NCI-H2081 treated with DMSO at 0.1 percent for 48 hours (cell line): ENCODE measurements at regions not wholly inside any gene's neighbourhood (a gene's known extent, or its start where the extent isn't known, plus 50 kb on each side); places are given as distances from the start of the nearest gene placed in this dataset.
"Not testable (repeated sequence)": the region's sequence is repeated elsewhere in the genome, so short reads cannot be mapped to it uniquely, and the experiment has no call there.

ENCODE experiments used
- DNase-seq: peaks from one replicate; lab custom pipeline; 2025; lab: John Stamatoyannopoulos, UW

- no peak for DNase-seq
Observed at GRCh38 chr5:103744159-103744558, 181.6 kb upstream of the NUDT12 start.

- DNase-seq, result no peak
Observed at GRCh38 chr5:103743421-103743820, 180.8 kb upstream of the NUDT12 start.

GRCh38 chr5:103741984-103742383, 179.4 kb upstream of the NUDT12 start:
- DNase-seq, result no peak

GRCh38 chr5:103736343-103736742, 173.8 kb upstream of the NUDT12 start:
- not testable (repeated sequence) for DNase-seq

GRCh38 chr5:103724271-103724670, 161.7 kb upstream of the NUDT12 start:
- no peak for DNase-seq

GRCh38 chr5:103721183-103721582, 158.6 kb upstream of the NUDT12 start:
- no peak for DNase-seq

GRCh38 chr5:103718108-103718507, 155.5 kb upstream of the NUDT12 start:
- DNase-seq, result no peak

GRCh38 chr5:103708601-103709000, 146.0 kb upstream of the NUDT12 start:
- DNase-seq, result no peak

- DNase-seq, result peak; percentile 20
Observed at GRCh38 chr5:103706939-103707682, 144.5 kb upstream of the NUDT12 start.

- DNase-seq, result no peak
Observed at GRCh38 chr5:103703617-103704016, 141.0 kb upstream of the NUDT12 start.

GRCh38 chr5:103693517-103693916, 130.9 kb upstream of the NUDT12 start:
- DNase-seq, result no peak

- DNase-seq, result peak; percentile 82
Observed at GRCh38 chr5:103690676-103691075, 128.1 kb upstream of the NUDT12 start.

- DNase-seq, result no peak
Observed at GRCh38 chr5:103679873-103680272, 117.3 kb upstream of the NUDT12 start.

- not testable (repeated sequence) for DNase-seq
Observed at GRCh38 chr5:103676198-103676597, 113.6 kb upstream of the NUDT12 start.

GRCh38 chr5:103674739-103675138, 112.2 kb upstream of the NUDT12 start:
- DNase-seq, result no peak

GRCh38 chr5:103674251-103674650, 111.7 kb upstream of the NUDT12 start:
- DNase-seq, result peak; percentile 98

GRCh38 chr5:103669615-103670014, 107.0 kb upstream of the NUDT12 start:
- DNase-seq, result peak; percentile 66

GRCh38 chr5:103668281-103668680, 105.7 kb upstream of the NUDT12 start:
- DNase-seq, result no peak

- DNase-seq, result no peak
Observed at GRCh38 chr5:103667068-103667467, 104.5 kb upstream of the NUDT12 start.

GRCh38 chr5:103657301-103657700, 94.7 kb upstream of the NUDT12 start:
- no peak for DNase-seq

GRCh38 chr5:103648086-103648485, 85.5 kb upstream of the NUDT12 start:
- DNase-seq, result no peak

GRCh38 chr5:103646698-103647614, 84.4 kb upstream of the NUDT12 start:
- no peak for DNase-seq

- DNase-seq, result no peak
Observed at GRCh38 chr5:103645816-103646215, 83.2 kb upstream of the NUDT12 start.
